ENCODE measurements at regions not wholly inside any gene's neighbourhood (a gene's known extent, or its start where the extent isn't known, plus 50 kb on each side); places are given as distances from the start of the nearest gene placed in this dataset.

DNA sequence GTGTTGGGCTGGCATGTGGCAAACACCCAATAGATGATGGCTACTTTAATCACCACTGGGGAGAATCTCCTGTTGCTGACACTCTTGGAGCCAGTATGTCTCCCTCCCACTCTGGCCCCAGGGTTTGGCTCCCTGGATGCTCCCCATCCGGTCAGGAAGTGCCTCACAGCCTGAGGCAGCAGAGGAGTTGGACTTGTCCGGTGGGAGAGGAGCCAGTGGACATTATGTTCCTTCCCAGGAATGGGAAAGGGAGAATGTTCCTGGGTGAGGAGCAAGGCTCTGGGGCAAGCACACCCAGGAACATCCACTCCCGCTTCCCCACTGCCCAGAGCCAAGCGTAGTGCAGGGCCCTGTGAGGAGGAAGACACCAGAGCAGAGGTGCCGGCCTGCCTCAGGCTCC is 84.6 kb upstream of the NAV2 start:
- no peak overlapping the region for H2BK20ac ChIP-seq (ENCODE audit: low read length)
- H3K56ac ChIP-seq (replicated peaks; ENCODE audit: insufficient read length, low read depth, low read length) = no peak overlapping the region
- no peak overlapping the region for H2BK5ac ChIP-seq (ENCODE audit: low read depth, low read length)
- H4K20me1 ChIP-seq (replicated peaks in 1 of 2; ENCODE audit: control insufficient read depth in 1 of 2, insufficient read depth in 2 of 2, low read length in 2 of 2) = no peaks in the 10 kb centered on the region
- no peak overlapping the region for H3K14ac ChIP-seq (ENCODE audit: insufficient read length)
- H3K4me1 ChIP-seq (replicated peaks in 1 of 4; ENCODE audit: control insufficient read depth in 3 of 4, insufficient read depth in 4 of 4, low read length in 3 of 4) = no peaks in the 10 kb centered on the region; a peak in 1 of 7 replicates
- H3K4me2 ChIP-seq (ENCODE audit: insufficient read depth in 1 of 2, low read depth in 2 of 2, low read length in 2 of 2) = no peak overlapping the region
- no peak overlapping the region for H3K9ac ChIP-seq (replicated peaks in 1 of 4; ENCODE audit: extremely low read depth in 1 of 4, low read depth in 3 of 4, low read length in 3 of 4)
- no peak overlapping the region for H3K4me3 ChIP-seq (ENCODE audit: extremely low read depth in 1 of 4, insufficient read depth in 2 of 4, low read depth in 3 of 4, low read length in 4 of 4)
- WGBS, 2 experiments (ENCODE audit: extremely low coverage in 1 of 2, insufficient coverage in 1 of 2, insufficient read length in 1 of 2, insufficient replicate concordance in 2 of 2, low coverage in 1 of 2, low lambda C conversion rate in 2 of 2, missing lambda C conversion rate in 1 of 2) = 88% methylated on average over 5 of the region's 5 CpGs; no CpG with 5 or more reads in 1 of the 2 experiments
- no peak overlapping the region for H3K4ac ChIP-seq (replicated peaks; ENCODE audit: insufficient read length, low read depth, low read length)
- DNase-seq (ENCODE audit: low read depth in 1 of 2, low spot score in 2 of 2) (no peak), FAIRE-seq (no peak)
- H3K23me2 ChIP-seq (ENCODE audit: low read depth, low read length) = no peaks in the 10 kb centered on the region; the same call in 1 of the 2 replicates
- H3K23ac ChIP-seq (ENCODE audit: insufficient read length) = no peak overlapping the region
- no peaks in the 10 kb centered on the region for H3K27me3 ChIP-seq (replicated peaks in 1 of 4; ENCODE audit: control insufficient read depth in 3 of 4, extremely low read depth in 1 of 4, insufficient read depth in 3 of 4, low read length in 3 of 4)
- H2AFZ ChIP-seq (ENCODE audit: low read length) = no peak overlapping the region
- ChIA-PET CTCF (ENCODE audit: partially characterized antibody) (interaction anchor here (1.1 kb wide), 1 partner anchor 70 kb away, joined by 3 read pairs; no protein-coding TSS in a partner anchor), POLR2A (ENCODE audit: partially characterized antibody) (no interaction called here)
- no peak overlapping the region for H2BK15ac ChIP-seq (ENCODE audit: low read length)
- H3K79me1 ChIP-seq (ENCODE audit: low read depth, low read length) = no peaks in the 10 kb centered on the region
- H4K5ac ChIP-seq (ENCODE audit: insufficient read length, low read depth, low read length) = no peak overlapping the region
- H3K18ac ChIP-seq (ENCODE audit: extremely low read depth, low read length) = no peak overlapping the region
- H3K36me3 ChIP-seq (ENCODE audit: control insufficient read depth in 2 of 4, insufficient read depth in 4 of 4, low read length in 3 of 4) = no peaks in the 10 kb centered on the region
- H2BK12ac ChIP-seq (ENCODE audit: low read depth, low read length) = no peak overlapping the region
- no peaks in the 10 kb centered on the region for H3K79me2 ChIP-seq (ENCODE audit: control insufficient read depth in 1 of 2, insufficient read depth in 2 of 2, low read length in 2 of 2)
- no peak overlapping the region for H4K8ac ChIP-seq (ENCODE audit: extremely low read depth, insufficient read depth, low read length)
- H3K27ac ChIP-seq (ENCODE audit: low read depth, low read length) = no peak overlapping the region
- TF ChIP-seq CTBP2 (IDR thresholded peaks at IDR 0.05; ENCODE audit: borderline replicate concordance, insufficient read depth, insufficient read length, low read length) (no peak), TAF1 (IDR thresholded peaks at IDR 0.05; ENCODE audit: low read depth, low read length) (no peak), BCL11A (IDR thresholded peaks at IDR 0.05; ENCODE audit: low read depth in 2 of 2, low read length in 2 of 2) (no peak)
- TF ChIP-seq, protein P1, sequence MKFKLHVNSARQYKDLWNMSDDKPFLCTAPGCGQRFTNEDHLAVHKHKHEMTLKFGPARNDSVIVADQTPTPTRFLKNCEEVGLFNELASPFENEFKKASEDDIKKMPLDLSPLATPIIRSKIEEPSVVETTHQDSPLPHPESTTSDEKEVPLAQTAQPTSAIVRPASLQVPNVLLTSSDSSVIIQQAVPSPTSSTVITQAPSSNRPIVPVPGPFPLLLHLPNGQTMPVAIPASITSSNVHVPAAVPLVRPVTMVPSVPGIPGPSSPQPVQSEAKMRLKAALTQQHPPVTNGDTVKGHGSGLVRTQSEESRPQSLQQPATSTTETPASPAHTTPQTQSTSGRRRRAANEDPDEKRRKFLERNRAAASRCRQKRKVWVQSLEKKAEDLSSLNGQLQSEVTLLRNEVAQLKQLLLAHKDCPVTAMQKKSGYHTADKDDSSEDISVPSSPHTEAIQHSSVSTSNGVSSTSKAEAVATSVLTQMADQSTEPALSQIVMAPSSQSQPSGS (IDR thresholded peaks at IDR 0.05; ENCODE audit: low read length) = no peak
- H3K9me3 ChIP-seq (ENCODE audit: insufficient read depth in 2 of 2, low read depth in 1 of 2, low read length in 1 of 2) = peaks cover 8 to 11% of the 10 kb centered on the region in 2 experiments; a peak in 2 of 4 replicates
- no peak overlapping the region for H2AK5ac ChIP-seq (ENCODE audit: low read depth, low read length)
- no peak overlapping the region for H2BK120ac ChIP-seq (replicated peaks; ENCODE audit: low read depth, low read length)
- no peak overlapping the region for H4K91ac ChIP-seq (replicated peaks; ENCODE audit: insufficient read length, low read length)
